ENCODE measurements at regions not wholly inside any gene's neighbourhood (a gene's known extent, or its start where the extent isn't known, plus 50 kb on each side); places are given as distances from the start of the nearest gene placed in this dataset.

GRCh38 chr21:38963006-38963405 lies 157.3 kb downstream of the ETS2 start:
- TF ChIP-seq CTCF (IDR thresholded peaks at IDR 0.05) (no peak), POLR2AphosphoS5 (IDR thresholded peaks at IDR 0.05) (no peak), POLR2A (IDR thresholded peaks at IDR 0.05) (no peak)

Measured in upper lobe of left lung (tissue), 4 donors.